ENCODE measurements at regions not wholly inside any gene's neighbourhood (a gene's known extent, or its start where the extent isn't known, plus 50 kb on each side); places are given as distances from the start of the nearest gene placed in this dataset.

DNA sequence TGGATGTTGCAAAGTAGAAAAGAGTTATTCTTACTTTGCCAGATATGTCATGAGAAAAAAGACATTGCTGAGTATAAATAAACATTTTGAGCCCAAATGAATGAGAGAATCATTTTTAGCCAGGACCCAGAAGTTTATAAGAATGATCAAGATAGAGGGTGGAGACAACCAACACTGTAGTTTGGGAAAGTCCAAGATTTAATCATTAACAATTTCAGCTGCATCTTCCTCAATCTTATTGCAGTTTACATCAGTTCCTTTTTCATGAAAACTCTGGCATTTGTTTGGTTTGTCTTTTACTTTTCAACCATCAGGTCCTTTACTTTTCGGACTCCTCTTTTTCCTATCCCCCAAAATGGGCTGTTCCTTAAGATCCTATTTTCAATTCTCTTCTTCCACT is 645.9 kb downstream of the ANKRD50 start:
- H3K27me3 ChIP-seq (ENCODE audit: insufficient read depth, low read depth, low read length) = no peaks in the 10 kb centered on the region
- H3K9me3 ChIP-seq (ENCODE audit: low read length) = no peaks in the 10 kb centered on the region
- no peak overlapping the region for H3K4me2 ChIP-seq (ENCODE audit: low read length)
- H3F3A ChIP-seq (ENCODE audit: insufficient read depth, low read length, poor library complexity, severe bottlenecking) = no peaks in the 10 kb centered on the region
- TF ChIP-seq, protein P1, sequence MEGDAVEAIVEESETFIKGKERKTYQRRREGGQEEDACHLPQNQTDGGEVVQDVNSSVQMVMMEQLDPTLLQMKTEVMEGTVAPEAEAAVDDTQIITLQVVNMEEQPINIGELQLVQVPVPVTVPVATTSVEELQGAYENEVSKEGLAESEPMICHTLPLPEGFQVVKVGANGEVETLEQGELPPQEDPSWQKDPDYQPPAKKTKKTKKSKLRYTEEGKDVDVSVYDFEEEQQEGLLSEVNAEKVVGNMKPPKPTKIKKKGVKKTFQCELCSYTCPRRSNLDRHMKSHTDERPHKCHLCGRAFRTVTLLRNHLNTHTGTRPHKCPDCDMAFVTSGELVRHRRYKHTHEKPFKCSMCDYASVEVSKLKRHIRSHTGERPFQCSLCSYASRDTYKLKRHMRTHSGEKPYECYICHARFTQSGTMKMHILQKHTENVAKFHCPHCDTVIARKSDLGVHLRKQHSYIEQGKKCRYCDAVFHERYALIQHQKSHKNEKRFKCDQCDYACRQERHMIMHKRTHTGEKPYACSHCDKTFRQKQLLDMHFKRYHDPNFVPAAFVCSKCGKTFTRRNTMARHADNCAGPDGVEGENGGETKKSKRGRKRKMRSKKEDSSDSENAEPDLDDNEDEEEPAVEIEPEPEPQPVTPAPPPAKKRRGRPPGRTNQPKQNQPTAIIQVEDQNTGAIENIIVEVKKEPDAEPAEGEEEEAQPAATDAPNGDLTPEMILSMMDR (IDR thresholded peaks at IDR 0.05; ENCODE audit: poor library complexity, severe bottlenecking) = no peak
- no peak for TF ChIP-seq SMC3 (conservative IDR thresholded peaks at IDR 0.05; ENCODE audit: poor library complexity)
- no peak for TF ChIP-seq MXI1 (conservative IDR thresholded peaks at IDR 0.05; ENCODE audit: poor library complexity, severe bottlenecking)
- no peak for TF ChIP-seq EZH2 (IDR thresholded peaks at IDR 0.05; ENCODE audit: borderline replicate concordance, insufficient read depth, low read length, poor library complexity, severe bottlenecking)
- TF ChIP-seq POLR2AphosphoS5 (IDR thresholded peaks at IDR 0.05) = no peak
- no peak for TF ChIP-seq TAF1 (IDR thresholded peaks at IDR 0.05; ENCODE audit: low read depth)
- no peak overlapping the region for H3K9ac ChIP-seq (ENCODE audit: low read length)
- no peak overlapping the region for H2AFZ ChIP-seq (ENCODE audit: low read depth, low read length)
- H4K20me1 ChIP-seq (ENCODE audit: insufficient read depth) = no peaks in the 10 kb centered on the region
- no peak overlapping the region for H3K27ac ChIP-seq (ENCODE audit: low read length)
- no peaks in the 10 kb centered on the region for H3K9me2 ChIP-seq (ENCODE audit: insufficient read depth, low read length)
- H3K36me3 ChIP-seq (ENCODE audit: insufficient read depth, low read length) = no peaks in the 10 kb centered on the region
- H3K79me2 ChIP-seq (replicated peaks; ENCODE audit: insufficient read depth, low read length) = no peaks in the 10 kb centered on the region
- H3K4me3 ChIP-seq (ENCODE audit: low read length) = no peak overlapping the region

DNA sequence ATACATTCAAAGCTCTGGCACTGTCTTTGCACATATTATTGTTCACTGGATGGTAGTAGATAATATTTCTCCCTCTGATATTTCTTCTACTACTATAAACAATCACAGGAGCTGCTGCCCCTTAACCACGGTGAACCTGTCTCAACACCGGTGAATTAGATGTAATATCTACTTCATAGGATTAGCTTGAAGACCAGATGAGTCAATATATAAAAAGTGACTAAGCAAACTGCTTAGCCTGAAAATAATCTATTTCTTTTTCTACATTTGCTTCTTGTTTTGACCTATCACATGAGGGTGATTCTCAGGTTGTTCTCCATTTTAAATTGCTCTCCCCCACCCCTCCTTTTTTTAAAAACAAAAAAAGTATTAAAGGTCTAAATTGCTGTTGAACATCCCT is 645.5 kb downstream of the ANKRD50 start:
- Histone ChIP-seq H3K27me3 (ENCODE audit: insufficient read depth, low read depth, low read length) (no peaks in the 10 kb centered on the region), H3K27ac (ENCODE audit: low read length) (no peak overlapping the region), H3K9me2 (ENCODE audit: insufficient read depth, low read length) (no peaks in the 10 kb centered on the region), H3K9me3 (ENCODE audit: low read length) (no peaks in the 10 kb centered on the region), H3K4me3 (ENCODE audit: low read length) (no peak overlapping the region), H3K79me2 (replicated peaks; ENCODE audit: insufficient read depth, low read length) (no peaks in the 10 kb centered on the region), H3K36me3 (ENCODE audit: insufficient read depth, low read length) (no peaks in the 10 kb centered on the region), H2AFZ (ENCODE audit: low read depth, low read length) (no peak overlapping the region), H3K4me2 (ENCODE audit: low read length) (no peak overlapping the region), H4K20me1 (ENCODE audit: insufficient read depth) (no peaks in the 10 kb centered on the region), H3F3A (ENCODE audit: insufficient read depth, low read length, poor library complexity, severe bottlenecking) (no peaks in the 10 kb centered on the region), H3K9ac (ENCODE audit: low read length) (no peak overlapping the region)
- no peak for TF ChIP-seq SMC3 (conservative IDR thresholded peaks at IDR 0.05; ENCODE audit: poor library complexity)
- TF ChIP-seq RAD21 (conservative IDR thresholded peaks at IDR 0.05) = no peak
- TF ChIP-seq, protein P1 (IDR thresholded peaks at IDR 0.05; ENCODE audit: poor library complexity, severe bottlenecking) = no peak
- no peak for TF ChIP-seq TAF1 (IDR thresholded peaks at IDR 0.05; ENCODE audit: low read depth)
- TF ChIP-seq MXI1 (conservative IDR thresholded peaks at IDR 0.05; ENCODE audit: poor library complexity, severe bottlenecking) = no peak
- TF ChIP-seq EP300 (conservative IDR thresholded peaks at IDR 0.05; ENCODE audit: poor library complexity, severe bottlenecking) = no peak
- no peak for TF ChIP-seq EZH2 (IDR thresholded peaks at IDR 0.05; ENCODE audit: borderline replicate concordance, insufficient read depth, low read length, poor library complexity, severe bottlenecking)
- TF ChIP-seq, protein P2, sequence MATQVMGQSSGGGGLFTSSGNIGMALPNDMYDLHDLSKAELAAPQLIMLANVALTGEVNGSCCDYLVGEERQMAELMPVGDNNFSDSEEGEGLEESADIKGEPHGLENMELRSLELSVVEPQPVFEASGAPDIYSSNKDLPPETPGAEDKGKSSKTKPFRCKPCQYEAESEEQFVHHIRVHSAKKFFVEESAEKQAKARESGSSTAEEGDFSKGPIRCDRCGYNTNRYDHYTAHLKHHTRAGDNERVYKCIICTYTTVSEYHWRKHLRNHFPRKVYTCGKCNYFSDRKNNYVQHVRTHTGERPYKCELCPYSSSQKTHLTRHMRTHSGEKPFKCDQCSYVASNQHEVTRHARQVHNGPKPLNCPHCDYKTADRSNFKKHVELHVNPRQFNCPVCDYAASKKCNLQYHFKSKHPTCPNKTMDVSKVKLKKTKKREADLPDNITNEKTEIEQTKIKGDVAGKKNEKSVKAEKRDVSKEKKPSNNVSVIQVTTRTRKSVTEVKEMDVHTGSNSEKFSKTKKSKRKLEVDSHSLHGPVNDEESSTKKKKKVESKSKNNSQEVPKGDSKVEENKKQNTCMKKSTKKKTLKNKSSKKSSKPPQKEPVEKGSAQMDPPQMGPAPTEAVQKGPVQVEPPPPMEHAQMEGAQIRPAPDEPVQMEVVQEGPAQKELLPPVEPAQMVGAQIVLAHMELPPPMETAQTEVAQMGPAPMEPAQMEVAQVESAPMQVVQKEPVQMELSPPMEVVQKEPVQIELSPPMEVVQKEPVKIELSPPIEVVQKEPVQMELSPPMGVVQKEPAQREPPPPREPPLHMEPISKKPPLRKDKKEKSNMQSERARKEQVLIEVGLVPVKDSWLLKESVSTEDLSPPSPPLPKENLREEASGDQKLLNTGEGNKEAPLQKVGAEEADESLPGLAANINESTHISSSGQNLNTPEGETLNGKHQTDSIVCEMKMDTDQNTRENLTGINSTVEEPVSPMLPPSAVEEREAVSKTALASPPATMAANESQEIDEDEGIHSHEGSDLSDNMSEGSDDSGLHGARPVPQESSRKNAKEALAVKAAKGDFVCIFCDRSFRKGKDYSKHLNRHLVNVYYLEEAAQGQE (IDR thresholded peaks at IDR 0.05; ENCODE audit: borderline replicate concordance) = no peak
- no peak for TF ChIP-seq POLR2AphosphoS5 (IDR thresholded peaks at IDR 0.05)

All from neural cell (in vitro differentiated cells).